OCI-M1 (cell line): ENCODE measurements at regions not wholly inside any gene's neighbourhood (a gene's known extent, or its start where the extent isn't known, plus 50 kb on each side); places are given as distances from the start of the nearest gene placed in this dataset.

ENCODE experiments used
- DNase-seq: peaks from one replicate; lab custom pipeline; 2025; lab: John Stamatoyannopoulos, UW

- no peak for DNase-seq
These were observed 70.3 kb upstream of the SLC22A23 start for GRCh38 chr6:3526962-3527650.

GRCh38 chr6:3525915-3526314 is 69.1 kb upstream of the SLC22A23 start:
- DNase-seq = no peak

- no peak for DNase-seq
These were observed 67.6 kb upstream of the SLC22A23 start for GRCh38 chr6:3524456-3524855.

- DNase-seq = no peak
These were observed 67.1 kb upstream of the SLC22A23 start for GRCh38 chr6:3523966-3524365.

GRCh38 chr6:3523271-3523670 is 66.4 kb upstream of the SLC22A23 start:
- no peak for DNase-seq

- no peak for DNase-seq
These were observed 65.9 kb upstream of the SLC22A23 start for GRCh38 chr6:3522561-3523260.

GRCh38 chr6:3520281-3521230 is 63.7 kb upstream of the SLC22A23 start:
- DNase-seq = no peak

GRCh38 chr6:3518356-3519190 is 61.7 kb upstream of the SLC22A23 start:
- no peak for DNase-seq

- no peak for DNase-seq
These were observed 60.5 kb upstream of the SLC22A23 start for GRCh38 chr6:3517350-3517749.

GRCh38 chr6:3516092-3516491 is 59.2 kb upstream of the SLC22A23 start:
- DNase-seq = no peak

GRCh38 chr6:3515669-3516068 is 58.8 kb upstream of the SLC22A23 start:
- DNase-seq = no peak

GRCh38 chr6:3513416-3513815 is 56.6 kb upstream of the SLC22A23 start:
- DNase-seq = no peak

GRCh38 chr6:3512832-3513231 is 56.0 kb upstream of the SLC22A23 start:
- DNase-seq = no peak

- no peak for DNase-seq
These were observed 53.8 kb upstream of the SLC22A23 start for GRCh38 chr6:3510617-3511016.

GRCh38 chr6:3510178-3510577 is 53.3 kb upstream of the SLC22A23 start:
- DNase-seq = no peak

- DNase-seq = no peak
These were observed 52.5 kb upstream of the SLC22A23 start for GRCh38 chr6:3509336-3509735.

- DNase-seq = no peak
These were observed 50.0 kb upstream of the SLC22A23 start for GRCh38 chr6:3506751-3507383.
